ENCODE measurements at regions not wholly inside any gene's neighbourhood (a gene's known extent, or its start where the extent isn't known, plus 50 kb on each side); places are given as distances from the start of the nearest gene placed in this dataset.

GRCh38 chr1:170238704-170239391 lies 93.1 kb downstream of the NTMT2 start:
- no peak for TF ChIP-seq HMGXB4 (CRISPR knock-in tag; IDR thresholded peaks at IDR 0.05)
- no peak for TF ChIP-seq ZNF175 (CRISPR knock-in tag; IDR thresholded peaks at IDR 0.05; ENCODE audit: low read depth)
- no peak for TF ChIP-seq ATF6 (CRISPR knock-in tag; IDR thresholded peaks at IDR 0.05)
- TF ChIP-seq RCOR1 (IDR thresholded peaks at IDR 0.05; ENCODE audit: borderline replicate concordance in 1 of 2, low read depth in 2 of 2, low read length in 2 of 2): no peak
